ENCODE measurements at regions not wholly inside any gene's neighbourhood (a gene's known extent, or its start where the extent isn't known, plus 50 kb on each side); places are given as distances from the start of the nearest gene placed in this dataset.

DNA sequence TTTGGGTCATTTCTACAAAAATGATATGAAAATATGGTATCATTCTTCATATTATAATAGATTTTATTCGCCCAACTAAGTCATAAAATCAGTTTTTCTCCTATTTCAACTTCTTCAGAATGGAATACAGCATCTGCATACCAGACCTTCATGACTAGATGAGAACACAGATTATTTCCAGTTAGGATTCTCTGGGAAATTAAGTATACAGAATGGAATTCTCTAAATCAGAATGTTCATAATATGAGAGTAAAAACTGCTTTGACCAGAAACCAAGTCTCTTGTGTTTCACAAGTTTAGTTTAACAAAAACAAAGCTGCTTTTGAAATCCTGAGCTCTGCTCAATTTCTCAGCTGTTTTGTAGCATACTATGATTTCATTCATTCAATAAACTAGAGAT, 160.3 kb upstream of the SEMA3A start:
- no peak for DNase-seq
- Histone ChIP-seq H3K9me3 (no peaks in the 10 kb centered on the region), H3K4me1 (no peaks in the 10 kb centered on the region), H3K36me3 (ENCODE audit: low read depth, missing control alignments) (no peaks in the 10 kb centered on the region), H3K4me3 (no peak overlapping the region), H3K27ac (no peak overlapping the region), H3K27me3 (no peaks in the 10 kb centered on the region)
- intact Hi-C loops (cut with DNase I; ENCODE audit: low total_unique reads) = no loop called here
- TF ChIP-seq, protein P1, sequence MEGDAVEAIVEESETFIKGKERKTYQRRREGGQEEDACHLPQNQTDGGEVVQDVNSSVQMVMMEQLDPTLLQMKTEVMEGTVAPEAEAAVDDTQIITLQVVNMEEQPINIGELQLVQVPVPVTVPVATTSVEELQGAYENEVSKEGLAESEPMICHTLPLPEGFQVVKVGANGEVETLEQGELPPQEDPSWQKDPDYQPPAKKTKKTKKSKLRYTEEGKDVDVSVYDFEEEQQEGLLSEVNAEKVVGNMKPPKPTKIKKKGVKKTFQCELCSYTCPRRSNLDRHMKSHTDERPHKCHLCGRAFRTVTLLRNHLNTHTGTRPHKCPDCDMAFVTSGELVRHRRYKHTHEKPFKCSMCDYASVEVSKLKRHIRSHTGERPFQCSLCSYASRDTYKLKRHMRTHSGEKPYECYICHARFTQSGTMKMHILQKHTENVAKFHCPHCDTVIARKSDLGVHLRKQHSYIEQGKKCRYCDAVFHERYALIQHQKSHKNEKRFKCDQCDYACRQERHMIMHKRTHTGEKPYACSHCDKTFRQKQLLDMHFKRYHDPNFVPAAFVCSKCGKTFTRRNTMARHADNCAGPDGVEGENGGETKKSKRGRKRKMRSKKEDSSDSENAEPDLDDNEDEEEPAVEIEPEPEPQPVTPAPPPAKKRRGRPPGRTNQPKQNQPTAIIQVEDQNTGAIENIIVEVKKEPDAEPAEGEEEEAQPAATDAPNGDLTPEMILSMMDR (IDR thresholded peaks at IDR 0.05) = no peak
- 83 to 96% methylated on average over 1 of the region's 1 CpG for WGBS, 2 donors

DNA sequence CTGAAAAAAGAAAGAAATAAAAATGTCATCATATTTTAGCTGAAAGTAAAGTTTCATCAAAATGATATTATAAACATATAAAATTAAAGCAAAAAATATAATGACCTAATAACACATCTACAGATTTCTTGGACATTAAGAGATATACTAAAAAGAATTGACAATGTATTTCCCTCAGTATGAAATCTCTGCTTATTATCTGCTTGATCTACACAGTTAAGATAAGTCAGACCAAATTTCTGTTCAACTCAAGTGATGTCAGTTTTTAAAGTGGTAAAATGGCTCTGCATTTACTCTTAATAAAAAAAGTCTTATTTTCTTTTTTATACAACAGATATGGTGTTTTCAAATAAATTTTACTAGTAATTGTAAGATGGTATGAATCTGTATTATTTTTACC, 159.4 kb upstream of the SEMA3A start:
- Histone ChIP-seq H3K27me3 (no peaks in the 10 kb centered on the region), H3K4me3 (no peak overlapping the region), H3K4me1 (no peaks in the 10 kb centered on the region), H3K9me3 (no peaks in the 10 kb centered on the region), H3K27ac (no peak overlapping the region), H3K36me3 (ENCODE audit: low read depth, missing control alignments) (no peaks in the 10 kb centered on the region)
- no peak for DNase-seq
- intact Hi-C loops (cut with DNase I; ENCODE audit: low total_unique reads) = no loop called here
- TF ChIP-seq POLR2A (IDR thresholded peaks at IDR 0.05) = no peak
- TF ChIP-seq, protein P1 (IDR thresholded peaks at IDR 0.05) = no peak

DNA sequence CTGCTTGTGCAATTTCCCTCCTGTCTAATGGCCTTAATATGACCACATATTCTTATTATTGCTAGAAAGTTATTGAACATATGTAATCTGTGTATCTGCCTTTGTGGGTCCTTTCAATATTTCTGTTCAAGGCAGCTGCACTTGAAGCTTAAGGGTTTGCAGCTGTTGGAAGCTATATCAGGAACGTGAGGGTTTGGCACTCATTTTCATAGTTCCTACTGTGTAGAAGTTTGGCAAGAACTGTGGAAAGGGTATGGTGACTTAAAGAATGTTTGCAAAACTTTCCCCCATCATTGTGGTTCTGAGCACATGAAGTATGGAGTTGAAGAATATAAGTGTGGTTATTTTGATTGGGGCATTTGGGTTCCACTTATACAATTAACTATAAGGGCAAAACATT, 144.7 kb upstream of the SEMA3A start:
- Histone ChIP-seq H3K27me3 (no peaks in the 10 kb centered on the region), H3K27ac (no peak overlapping the region), H3K4me3 (no peak overlapping the region), H3K4me1 (no peaks in the 10 kb centered on the region), H3K36me3 (ENCODE audit: low read depth, missing control alignments) (no peaks in the 10 kb centered on the region), H3K9me3 (no peaks in the 10 kb centered on the region)
- no peak for TF ChIP-seq POLR2A (IDR thresholded peaks at IDR 0.05)
- TF ChIP-seq, protein P1 (IDR thresholded peaks at IDR 0.05) = no peak
- DNase-seq = no peak
- intact Hi-C loops (cut with DNase I; ENCODE audit: low total_unique reads) = no loop called here
- WGBS, 2 donors = 61 to 73% methylated on average over 1 of the region's 1 CpG

DNA sequence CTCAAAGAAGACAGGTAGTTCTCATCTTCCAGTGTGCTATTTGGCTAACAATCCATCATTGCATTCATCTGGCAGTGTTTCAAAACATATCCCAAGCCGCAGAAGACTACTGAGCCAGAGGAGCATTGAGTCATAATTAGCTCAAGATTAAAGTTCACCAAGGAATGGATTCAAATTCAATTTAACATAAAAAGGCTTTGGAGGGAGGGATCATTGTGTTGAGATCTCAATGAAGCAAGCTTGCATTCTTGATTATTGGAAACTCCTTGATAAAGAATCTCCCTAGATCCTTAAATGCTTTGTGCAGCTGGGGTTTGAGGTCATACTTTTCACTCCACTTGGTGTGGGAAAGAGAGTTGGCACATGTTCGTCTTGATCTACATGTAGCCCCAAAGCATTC, 142.8 kb upstream of the SEMA3A start:
- H3K9me3 ChIP-seq = no peaks in the 10 kb centered on the region
- DNase-seq = no peak
- no peak overlapping the region for H3K4me3 ChIP-seq
- H3K27ac ChIP-seq = no peak overlapping the region
- intact Hi-C loops (cut with DNase I; ENCODE audit: low total_unique reads) = no loop called here
- no peak for TF ChIP-seq POLR2A (IDR thresholded peaks at IDR 0.05)
- TF ChIP-seq, protein P1 (IDR thresholded peaks at IDR 0.05) = no peak
- H3K4me1 ChIP-seq = no peaks in the 10 kb centered on the region
- H3K36me3 ChIP-seq (ENCODE audit: low read depth, missing control alignments) = no peaks in the 10 kb centered on the region
- H3K27me3 ChIP-seq = no peaks in the 10 kb centered on the region
- 57 to 65% methylated on average over 2 of the region's 2 CpGs for WGBS, 2 donors

DNA sequence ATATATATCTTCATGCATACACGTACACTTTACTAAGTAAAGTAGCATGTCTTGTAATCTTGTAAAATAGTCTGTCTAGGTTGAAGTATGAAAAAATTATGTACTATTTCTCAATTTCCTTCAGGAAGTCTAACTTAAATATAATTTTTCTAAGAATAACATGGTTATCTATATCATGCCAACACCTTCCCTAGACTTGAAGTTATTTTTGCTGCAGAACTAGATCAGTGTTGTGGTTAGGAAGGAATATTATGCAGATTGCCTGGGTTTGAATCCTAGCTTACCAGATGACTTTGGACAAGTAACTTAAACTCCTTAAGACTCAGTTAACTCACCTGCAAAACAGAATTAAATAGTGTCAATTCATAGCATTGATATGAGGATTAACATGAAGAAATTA, 142.2 kb upstream of the SEMA3A start:
- H3K4me1 ChIP-seq = no peaks in the 10 kb centered on the region
- intact Hi-C loops (cut with DNase I; ENCODE audit: low total_unique reads) = no loop called here
- 54 to 73% methylated on average over 1 of the region's 1 CpG for WGBS, 2 donors
- no peak overlapping the region for H3K4me3 ChIP-seq
- H3K27ac ChIP-seq = no peak overlapping the region
- TF ChIP-seq, protein P1 (IDR thresholded peaks at IDR 0.05) = no peak
- TF ChIP-seq POLR2A (IDR thresholded peaks at IDR 0.05) = no peak
- no peaks in the 10 kb centered on the region for H3K36me3 ChIP-seq (ENCODE audit: low read depth, missing control alignments)
- H3K27me3 ChIP-seq = no peaks in the 10 kb centered on the region
- DNase-seq = no peak
- H3K9me3 ChIP-seq = no peaks in the 10 kb centered on the region
